ENCODE measurements at regions not wholly inside any gene's neighbourhood (a gene's known extent, or its start where the extent isn't known, plus 50 kb on each side); places are given as distances from the start of the nearest gene placed in this dataset.

GRCh38 chr5:96522635-96523355 is 89.7 kb upstream of the PCSK1 start (continued):
- TF ChIP-seq CHD7 (IDR thresholded peaks at IDR 0.05; ENCODE audit: insufficient replicate concordance, low read length) (no peak), KDM1A (IDR thresholded peaks at IDR 0.05; ENCODE audit: borderline replicate concordance, low read length) (no peak), POLR2AphosphoS5 (IDR thresholded peaks at IDR 0.05; ENCODE audit: low read depth, low read length) (no peak), CHD1 (IDR thresholded peaks at IDR 0.05; ENCODE audit: low read depth, low read length) (no peak)

Data from H1 (cell line).